WTC11 (cell line): ENCODE measurements at regions not wholly inside any gene's neighbourhood (a gene's known extent, or its start where the extent isn't known, plus 50 kb on each side); places are given as distances from the start of the nearest gene placed in this dataset.

Experiments used
- ATAC-seq: fragments of 200-7000 bp; cut with Tn5 transposase; 2 replicates; pipeline ENCODE4 v1.10.0; 2021; ENCODE audit warnings: mild to moderate bottlenecking, moderate library complexity
- CTCF ChIA-PET: fragments of 300-600 bp; sonication (Branson Sonifier 250); formaldehyde crosslinking; loops from one replicate; lab custom pipeline; 2021; ENCODE audit warnings: antibody characterized with exemption; lab: Charles Lee
- POLR2A ChIA-PET: fragments of 350-600 bp; sonication (Branson Sonifier 250); formaldehyde crosslinking; loops from one replicate; lab custom pipeline; 2021; ENCODE audit warnings: antibody characterized with exemption; lab: Charles Lee
- DNase-seq: peaks from one replicate; pipeline ENCODE4 v3.0.0; 2021; ENCODE audit warnings: low spot score
- H3K27ac Mint-ChIP-seq: 2 replicates; pipeline ENCODE4 v1.8.0; 2021; ENCODE audit warnings: mixed read lengths
- H3K27me3 Mint-ChIP-seq: 2 replicates; pipeline ENCODE4 v1.8.0; 2021; ENCODE audit warnings: low read depth, mild to moderate bottlenecking, moderate library complexity, mixed read lengths
- H3K36me3 Mint-ChIP-seq: 2 replicates; pipeline ENCODE4 v1.8.0; 2021; ENCODE audit warnings: mixed read lengths
- H3K4me1 Mint-ChIP-seq: 2 replicates; pipeline ENCODE4 v1.8.0; 2022; ENCODE audit warnings: mixed read lengths
- H3K4me3 Mint-ChIP-seq: 2 replicates; pipeline ENCODE4 v1.8.0; 2021; ENCODE audit warnings: mild to moderate bottlenecking, moderate library complexity, mixed read lengths
- H3K9me3 Mint-ChIP-seq: 2 replicates; pipeline ENCODE4 v1.8.0; 2021; ENCODE audit warnings: mixed read lengths
- ATF1 ChIP-seq: sonication (generic); formaldehyde crosslinking; IDR thresholded peaks from 2 replicates; pipeline ENCODE4 v1.8.1; 2023; ENCODE audit warnings: mild to moderate bottlenecking, moderate library complexity, missing genetic modification reagents
- ATF3 ChIP-seq: sonication (generic); formaldehyde crosslinking; conservative IDR thresholded peaks from 2 replicates; pipeline ENCODE4 v1.8.1; 2022; ENCODE audit warnings: mild to moderate bottlenecking, missing genetic modification reagents
- CBFB ChIP-seq: sonication (generic); formaldehyde crosslinking; IDR thresholded peaks from 2 replicates; pipeline ENCODE4 v1.8.1; 2022; ENCODE audit warnings: mild to moderate bottlenecking, low read depth, missing genetic modification reagents
- CDX4 ChIP-seq: fragments of 250-450 bp; sonication (Bioruptor Pico); IDR thresholded peaks from 2 replicates; pipeline ENCODE4 v1.9.0; 2021; ENCODE audit warnings: moderate library complexity, mild to moderate bottlenecking, inconsistent platforms, borderline replicate concordance
- CREB1 ChIP-seq: sonication (generic); formaldehyde crosslinking; IDR thresholded peaks from 2 replicates; pipeline ENCODE4 v1.8.0; 2023; ENCODE audit warnings: mild to moderate bottlenecking, missing genetic modification reagents
- ESRRA ChIP-seq: sonication (generic); formaldehyde crosslinking; IDR thresholded peaks from 2 replicates; pipeline ENCODE4 v1.8.1; 2022; ENCODE audit warnings: mild to moderate bottlenecking, missing genetic modification reagents, borderline replicate concordance
- FOXP1 ChIP-seq: sonication (generic); formaldehyde crosslinking; IDR thresholded peaks from 2 replicates; pipeline ENCODE4 v1.8.0; 2022; ENCODE audit warnings: missing genetic modification reagents, mild to moderate bottlenecking, moderate library complexity, borderline replicate concordance
- GABPB1 ChIP-seq: sonication (generic); formaldehyde crosslinking; IDR thresholded peaks from 2 replicates; pipeline ENCODE4 v1.8.1; 2023; ENCODE audit warnings: mild to moderate bottlenecking, missing genetic modification reagents
- HMGXB4 ChIP-seq: sonication (generic); formaldehyde crosslinking; IDR thresholded peaks from 2 replicates; pipeline ENCODE4 v1.8.1; 2023; ENCODE audit warnings: mild to moderate bottlenecking, moderate library complexity, missing genetic modification reagents
- IRF2 ChIP-seq: sonication (generic); formaldehyde crosslinking; IDR thresholded peaks from 2 replicates; pipeline ENCODE4 v1.8.0; 2022; ENCODE audit warnings: low read depth, missing genetic modification reagents, borderline replicate concordance
- PRRX2 ChIP-seq: fragments of 250-450 bp; sonication (Bioruptor Pico); IDR thresholded peaks from 2 replicates; pipeline ENCODE4 v1.8.0; 2021; ENCODE audit warnings: mild to moderate bottlenecking
- TCF7 ChIP-seq: sonication (generic); formaldehyde crosslinking; IDR thresholded peaks from 2 replicates; pipeline ENCODE4 v1.8.0; 2022; ENCODE audit warnings: mild to moderate bottlenecking, low read depth, missing genetic modification reagents, moderate library complexity
- TEAD1 ChIP-seq: sonication (generic); formaldehyde crosslinking; IDR thresholded peaks from 2 replicates; pipeline ENCODE4 v1.8.0; 2022; ENCODE audit warnings: mild to moderate bottlenecking, missing genetic modification reagents
- TEAD4 ChIP-seq: sonication (generic); formaldehyde crosslinking; IDR thresholded peaks from 2 replicates; pipeline ENCODE4 v1.8.0; 2022; ENCODE audit warnings: mild to moderate bottlenecking, missing genetic modification reagents
- ZNF121 ChIP-seq: sonication (generic); formaldehyde crosslinking; IDR thresholded peaks from 2 replicates; pipeline ENCODE4 v1.8.0; 2023; ENCODE audit warnings: missing genetic modification reagents
- ZNF138 ChIP-seq: sonication (generic); formaldehyde crosslinking; conservative IDR thresholded peaks from 2 replicates; pipeline ENCODE4 v1.8.1; 2022; ENCODE audit warnings: mild to moderate bottlenecking, moderate library complexity, missing genetic modification reagents
- ZNF281 ChIP-seq: sonication (generic); formaldehyde crosslinking; IDR thresholded peaks from 2 replicates; pipeline ENCODE4 v1.8.0; 2023; ENCODE audit warnings: mild to moderate bottlenecking, missing genetic modification reagents
- ZNF317 ChIP-seq: sonication (generic); formaldehyde crosslinking; IDR thresholded peaks from 2 replicates; pipeline ENCODE4 v1.8.1; 2023; ENCODE audit warnings: low read depth, mild to moderate bottlenecking, moderate library complexity, missing genetic modification reagents, borderline replicate concordance
- ZNF396 ChIP-seq: fragments of 250-450 bp; sonication (Bioruptor Pico); IDR thresholded peaks from 2 replicates; pipeline ENCODE4 v1.8.0; 2021; ENCODE audit warnings: mild to moderate bottlenecking, moderate library complexity, borderline replicate concordance
- ZNF532 ChIP-seq: fragments of 250-450 bp; sonication (Bioruptor Pico); IDR thresholded peaks from 2 replicates; pipeline ENCODE4 v1.9.0; 2021; ENCODE audit warnings: mild to moderate bottlenecking, borderline replicate concordance
- TF ChIP-seq, protein P1 (sequence below): sonication (generic); formaldehyde crosslinking; IDR thresholded peaks from 2 replicates; pipeline ENCODE4 v1.8.0; 2022; ENCODE audit warnings: mild to moderate bottlenecking, missing genetic modification reagents
- TF ChIP-seq, protein P2 (sequence below): fragments of 250-450 bp; sonication (Bioruptor Pico); IDR thresholded peaks from 2 replicates; pipeline ENCODE4 v2.1.2; 2022; ENCODE audit warnings: mild to moderate bottlenecking, moderate library complexity

DNA sequence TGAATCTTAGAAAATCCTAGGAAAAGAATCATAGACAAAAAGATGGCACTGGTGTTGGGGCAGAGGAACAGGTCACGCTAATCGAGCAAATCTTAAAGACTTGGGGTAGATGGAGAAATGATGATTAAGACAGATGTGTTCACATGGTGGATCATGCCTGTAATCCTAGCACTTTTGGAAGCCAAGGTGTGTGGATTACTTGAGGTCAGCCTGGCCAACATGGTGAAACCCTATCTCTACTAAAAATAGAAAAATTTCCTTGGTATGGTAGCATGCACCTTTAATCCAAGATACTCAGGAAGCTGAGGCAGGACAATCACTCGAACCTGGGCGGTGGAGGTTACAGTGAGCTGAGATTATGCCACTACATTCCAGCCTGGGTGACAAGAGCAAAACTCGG, 145.7 kb upstream of the HSFY2 start:
- no peak for DNase-seq
- no peak overlapping the region for H3K27ac Mint-ChIP-seq
- H3K9me3 Mint-ChIP-seq, result peaks cover 4% of the 10 kb centered on the region; the same call in 1 of the 2 replicates
- POLR2A ChIA-PET, result no interaction called here
- peaks cover 6% of the 10 kb centered on the region for H3K4me1 Mint-ChIP-seq
- peaks cover 4% of the 10 kb centered on the region; the same call in 1 of the 2 replicates for H3K36me3 Mint-ChIP-seq
- no peak overlapping the region for H3K4me3 Mint-ChIP-seq
- no peak for ATAC-seq
- CTCF ChIA-PET, result no interaction called here
- no peak for TF ChIP-seq ATF3 (CRISPR knock-in tag)
- TF ChIP-seq, protein P1, sequence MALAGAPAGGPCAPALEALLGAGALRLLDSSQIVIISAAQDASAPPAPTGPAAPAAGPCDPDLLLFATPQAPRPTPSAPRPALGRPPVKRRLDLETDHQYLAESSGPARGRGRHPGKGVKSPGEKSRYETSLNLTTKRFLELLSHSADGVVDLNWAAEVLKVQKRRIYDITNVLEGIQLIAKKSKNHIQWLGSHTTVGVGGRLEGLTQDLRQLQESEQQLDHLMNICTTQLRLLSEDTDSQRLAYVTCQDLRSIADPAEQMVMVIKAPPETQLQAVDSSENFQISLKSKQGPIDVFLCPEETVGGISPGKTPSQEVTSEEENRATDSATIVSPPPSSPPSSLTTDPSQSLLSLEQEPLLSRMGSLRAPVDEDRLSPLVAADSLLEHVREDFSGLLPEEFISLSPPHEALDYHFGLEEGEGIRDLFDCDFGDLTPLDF (CRISPR knock-in tag), result no peak
- no peak for TF ChIP-seq ESRRA (CRISPR knock-in tag)
- TF ChIP-seq, protein P2, sequence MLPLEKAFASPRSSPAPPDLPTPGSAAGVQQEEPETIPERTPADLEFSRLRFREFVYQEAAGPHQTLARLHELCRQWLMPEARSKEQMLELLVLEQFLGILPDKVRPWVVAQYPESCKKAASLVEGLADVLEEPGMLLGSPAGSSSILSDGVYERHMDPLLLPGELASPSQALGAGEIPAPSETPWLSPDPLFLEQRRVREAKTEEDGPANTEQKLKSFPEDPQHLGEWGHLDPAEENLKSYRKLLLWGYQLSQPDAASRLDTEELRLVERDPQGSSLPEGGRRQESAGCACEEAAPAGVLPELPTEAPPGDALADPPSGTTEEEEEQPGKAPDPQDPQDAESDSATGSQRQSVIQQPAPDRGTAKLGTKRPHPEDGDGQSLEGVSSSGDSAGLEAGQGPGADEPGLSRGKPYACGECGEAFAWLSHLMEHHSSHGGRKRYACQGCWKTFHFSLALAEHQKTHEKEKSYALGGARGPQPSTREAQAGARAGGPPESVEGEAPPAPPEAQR (CRISPR knock-in tag), result no peak
- no peak for TF ChIP-seq HMGXB4 (CRISPR knock-in tag)
- TF ChIP-seq TEAD4 (CRISPR knock-in tag), result no peak
- TF ChIP-seq ZNF281 (CRISPR knock-in tag), result no peak
- no peak for TF ChIP-seq IRF2 (CRISPR knock-in tag)
- no peak for TF ChIP-seq GABPB1 (CRISPR knock-in tag)
- no peak for TF ChIP-seq TCF7 (CRISPR knock-in tag)
- TF ChIP-seq ZNF121 (CRISPR knock-in tag), result no peak
- TF ChIP-seq ZNF138 (CRISPR knock-in tag), result no peak
- no peak for TF ChIP-seq TEAD1 (CRISPR knock-in tag)
- TF ChIP-seq PRRX2 (CRISPR knock-in tag), result no peak
- no peak for TF ChIP-seq ZNF396 (CRISPR knock-in tag)
- TF ChIP-seq CDX4 (CRISPR knock-in tag), result no peak
- no peaks in the 10 kb centered on the region for H3K27me3 Mint-ChIP-seq

DNA sequence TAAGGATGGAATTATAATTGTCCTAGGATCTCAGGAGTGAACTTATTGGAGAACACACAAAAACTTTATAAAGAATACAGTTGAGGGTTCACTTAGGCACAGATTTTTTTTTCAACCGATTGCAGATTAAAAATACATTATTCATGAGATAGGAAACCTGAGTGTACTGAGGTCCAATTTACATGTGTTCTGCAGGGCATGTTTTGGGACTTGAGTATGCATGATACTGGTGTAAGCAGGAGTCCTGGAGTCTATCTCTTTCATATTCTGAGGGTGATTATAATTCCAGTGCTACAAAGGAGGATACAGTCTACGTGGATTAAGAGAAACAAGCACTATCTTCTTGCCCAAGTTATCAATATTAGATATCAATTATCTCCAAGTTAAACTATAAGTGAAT, 139.3 kb upstream of the HSFY2 start:
- POLR2A ChIA-PET, result no interaction called here
- Mint-ChIP-seq H3K4me1 (peaks cover 14% of the 10 kb centered on the region), H3K9me3 (peaks cover 4% of the 10 kb centered on the region; the same call in 1 of the 2 replicates), H3K36me3 (peaks cover 4% of the 10 kb centered on the region; the same call in 1 of the 2 replicates), H3K27ac (no peak overlapping the region), H3K27me3 (no peaks in the 10 kb centered on the region), H3K4me3 (no peak overlapping the region)
- DNase-seq (no peak), ATAC-seq (no peak)
- CTCF ChIA-PET, result no interaction called here
- TF ChIP-seq CREB1 (CRISPR knock-in tag) (no peak), ATF3 (CRISPR knock-in tag) (no peak), ZNF532 (CRISPR knock-in tag) (no peak), ZNF317 (no peak), ZNF396 (CRISPR knock-in tag) (no peak), ATF1 (CRISPR knock-in tag) (no peak), FOXP1 (no peak), ESRRA (CRISPR knock-in tag) (no peak), CBFB (CRISPR knock-in tag) (no peak)
